ENCODE measurements at regions not wholly inside any gene's neighbourhood (a gene's known extent, or its start where the extent isn't known, plus 50 kb on each side); places are given as distances from the start of the nearest gene placed in this dataset.

DNA sequence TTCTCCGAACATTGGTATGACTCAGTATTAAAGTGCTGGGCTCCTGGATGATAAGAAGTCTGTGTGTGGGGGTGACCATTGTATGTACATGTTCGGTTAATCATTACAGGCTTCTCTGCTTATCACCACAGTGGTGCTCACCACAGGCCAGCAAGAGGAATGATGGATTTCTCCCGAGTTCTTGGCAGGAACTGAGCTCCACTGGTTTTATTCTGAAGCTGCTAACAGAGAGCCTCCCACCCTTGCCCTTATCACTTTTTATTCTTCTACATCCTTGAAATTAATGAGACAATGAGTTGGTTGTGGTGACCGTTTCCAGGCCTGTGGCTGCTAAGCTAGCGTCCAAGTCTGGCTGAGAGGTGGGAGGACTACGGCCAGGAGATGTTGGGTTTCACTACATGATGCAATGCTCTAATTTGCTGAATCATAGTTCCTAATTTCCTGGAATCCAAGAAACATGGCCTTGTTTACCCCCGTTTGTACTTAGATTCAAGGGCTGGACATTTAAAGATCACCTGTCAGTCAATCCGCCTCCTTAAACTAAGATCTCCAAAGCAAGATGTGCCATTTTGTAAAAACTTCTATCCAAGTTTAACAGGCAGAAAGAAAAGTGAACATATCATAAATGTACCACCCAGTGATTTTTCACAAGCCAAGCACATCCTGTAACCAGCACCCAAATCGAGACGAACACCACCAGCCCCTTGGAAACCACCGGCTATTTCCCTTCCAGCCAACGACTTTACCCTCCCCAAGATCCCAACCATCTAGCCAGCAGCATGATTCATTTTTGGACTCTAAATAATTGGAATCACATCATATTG, 172.5 kb downstream of the FOXA2 start:
- Histone ChIP-seq H3K4me1 (ENCODE audit: control insufficient read depth in 2 of 3, insufficient read depth in 2 of 3, low read depth in 1 of 3, low read length in 3 of 3) (peaks cover 0 to 4% (median 0%) of the 10 kb centered on the region in 3 donors), H3K27me3 (ENCODE audit: control insufficient read depth, insufficient read depth, low read length) (no peaks in the 10 kb centered on the region), H3K4me3 (ENCODE audit: low read length in 3 of 3) (no peak overlapping the region), H3K27ac (ENCODE audit: low read depth in 2 of 2, low read length in 2 of 2) (no peak overlapping the region), H3K36me3 (ENCODE audit: control insufficient read depth in 2 of 3, insufficient read depth in 3 of 3, low read length in 3 of 3) (no peaks in the 10 kb centered on the region), H3K9me3 (ENCODE audit: control insufficient read depth in 2 of 3, insufficient read depth in 1 of 3, low read length in 3 of 3) (no peaks in the 10 kb centered on the region), H3K9ac (ENCODE audit: low read length in 3 of 3) (no peak overlapping the region)
- no peak for FAIRE-seq
- TF ChIP-seq, protein P1, sequence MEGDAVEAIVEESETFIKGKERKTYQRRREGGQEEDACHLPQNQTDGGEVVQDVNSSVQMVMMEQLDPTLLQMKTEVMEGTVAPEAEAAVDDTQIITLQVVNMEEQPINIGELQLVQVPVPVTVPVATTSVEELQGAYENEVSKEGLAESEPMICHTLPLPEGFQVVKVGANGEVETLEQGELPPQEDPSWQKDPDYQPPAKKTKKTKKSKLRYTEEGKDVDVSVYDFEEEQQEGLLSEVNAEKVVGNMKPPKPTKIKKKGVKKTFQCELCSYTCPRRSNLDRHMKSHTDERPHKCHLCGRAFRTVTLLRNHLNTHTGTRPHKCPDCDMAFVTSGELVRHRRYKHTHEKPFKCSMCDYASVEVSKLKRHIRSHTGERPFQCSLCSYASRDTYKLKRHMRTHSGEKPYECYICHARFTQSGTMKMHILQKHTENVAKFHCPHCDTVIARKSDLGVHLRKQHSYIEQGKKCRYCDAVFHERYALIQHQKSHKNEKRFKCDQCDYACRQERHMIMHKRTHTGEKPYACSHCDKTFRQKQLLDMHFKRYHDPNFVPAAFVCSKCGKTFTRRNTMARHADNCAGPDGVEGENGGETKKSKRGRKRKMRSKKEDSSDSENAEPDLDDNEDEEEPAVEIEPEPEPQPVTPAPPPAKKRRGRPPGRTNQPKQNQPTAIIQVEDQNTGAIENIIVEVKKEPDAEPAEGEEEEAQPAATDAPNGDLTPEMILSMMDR (IDR thresholded peaks at IDR 0.05; ENCODE audit: borderline replicate concordance, extremely low read depth, insufficient read depth), result no peak
- intact Hi-C loops (cut with DNase I), result no loop called here
- DNase-seq, result peak in 2 of 5 donors; percentile 27 to 42

DNA sequence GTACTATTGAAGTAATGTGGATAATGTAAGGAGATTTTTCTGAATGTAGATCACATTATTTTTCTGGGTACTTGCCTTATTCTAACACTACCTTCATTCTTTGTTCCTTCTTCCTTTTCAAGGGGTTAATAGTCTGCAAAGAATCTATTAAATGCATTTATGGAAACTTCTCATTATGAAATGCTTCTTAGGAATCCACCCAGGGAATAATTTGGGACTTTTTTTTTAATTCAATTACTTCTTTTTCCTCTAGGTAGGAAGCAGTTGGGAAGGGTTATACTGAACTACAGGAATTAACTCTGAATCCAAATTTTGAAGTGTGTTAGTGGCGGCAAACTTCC, 173.1 kb downstream of the FOXA2 start:
- Histone ChIP-seq H3K4me1 (ENCODE audit: control insufficient read depth in 2 of 3, insufficient read depth in 2 of 3, low read depth in 1 of 3, low read length in 3 of 3) (peaks cover 0 to 4% (median 0%) of the 10 kb centered on the region in 3 donors), H3K27me3 (ENCODE audit: control insufficient read depth, insufficient read depth, low read length) (no peaks in the 10 kb centered on the region), H3K27ac (ENCODE audit: low read depth in 2 of 2, low read length in 2 of 2) (no peak overlapping the region), H3K36me3 (ENCODE audit: control insufficient read depth in 2 of 3, insufficient read depth in 3 of 3, low read length in 3 of 3) (no peaks in the 10 kb centered on the region), H3K9me3 (ENCODE audit: control insufficient read depth in 2 of 3, insufficient read depth in 1 of 3, low read length in 3 of 3) (no peaks in the 10 kb centered on the region), H3K4me3 (ENCODE audit: low read length in 3 of 3) (no peak overlapping the region), H3K9ac (ENCODE audit: low read length in 3 of 3) (no peak overlapping the region)
- no peak for DNase-seq
- intact Hi-C loops (cut with DNase I), result no loop called here
- FAIRE-seq, result no peak
- TF ChIP-seq, protein P1 (IDR thresholded peaks at IDR 0.05; ENCODE audit: borderline replicate concordance, extremely low read depth, insufficient read depth), result no peak

DNA sequence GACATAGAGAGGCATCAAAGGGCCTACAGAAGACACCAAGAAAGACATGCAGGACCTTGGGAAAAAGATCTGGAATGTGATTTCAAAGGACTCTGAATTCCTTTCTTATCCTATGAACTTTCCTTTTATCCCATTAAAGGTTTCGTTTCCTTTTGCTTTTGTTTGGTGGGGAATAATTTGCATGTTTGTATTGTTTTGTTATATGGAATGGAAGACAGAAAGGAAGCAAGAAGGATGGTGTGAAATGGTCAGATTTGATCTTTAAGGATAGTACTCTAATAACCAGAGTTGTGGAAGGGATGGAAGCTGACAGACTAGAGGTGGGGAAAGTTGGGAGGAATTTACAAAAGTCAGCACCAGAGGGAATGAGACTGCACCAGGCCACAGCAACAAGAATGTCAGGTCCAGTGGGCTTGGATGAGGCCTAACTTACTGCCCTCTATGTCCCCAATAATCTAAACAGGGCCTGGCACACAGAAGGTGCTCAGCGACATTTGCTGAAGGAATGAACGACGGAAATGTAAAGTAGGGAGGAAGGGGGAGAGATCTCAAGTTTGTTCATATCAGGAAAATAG, 173.7 kb downstream of the FOXA2 start:
- peaks cover 0 to 4% (median 0%) of the 10 kb centered on the region in 3 donors for H3K4me1 ChIP-seq (ENCODE audit: control insufficient read depth in 2 of 3, insufficient read depth in 2 of 3, low read depth in 1 of 3, low read length in 3 of 3)
- intact Hi-C loops (cut with DNase I), result no loop called here
- no peaks in the 10 kb centered on the region for H3K36me3 ChIP-seq (ENCODE audit: control insufficient read depth in 2 of 3, insufficient read depth in 3 of 3, low read length in 3 of 3)
- H3K9ac ChIP-seq (ENCODE audit: low read length in 3 of 3), result no peak overlapping the region
- no peaks in the 10 kb centered on the region for H3K27me3 ChIP-seq (ENCODE audit: control insufficient read depth, insufficient read depth, low read length)
- no peaks in the 10 kb centered on the region for H3K9me3 ChIP-seq (ENCODE audit: control insufficient read depth in 2 of 3, insufficient read depth in 1 of 3, low read length in 3 of 3)
- H3K27ac ChIP-seq (ENCODE audit: low read depth in 2 of 2, low read length in 2 of 2), result no peak overlapping the region
- TF ChIP-seq, protein P1 (IDR thresholded peaks at IDR 0.05; ENCODE audit: borderline replicate concordance, extremely low read depth, insufficient read depth), result no peak
- H3K4me3 ChIP-seq (ENCODE audit: low read length in 3 of 3), result no peak overlapping the region
- DNase-seq (no peak), FAIRE-seq (no peak)
